Gastrocnemius medialis (tissue), 4 donors: ENCODE measurements at regions not wholly inside any gene's neighbourhood (a gene's known extent, or its start where the extent isn't known, plus 50 kb on each side); places are given as distances from the start of the nearest gene placed in this dataset.
A peak's percentile ranks its signal among the peaks of the same experiment; 100 is the strongest.

Experiments used
- ATAC-seq, 2 donors: fragments of 150-250 bp; one replicate each; pipeline ENCODE4 v1.9.1; 2016
- DNase-seq, 2 donors: peaks; one replicate each; pipeline ENCODE4 v3.0.0-alpha.2; 2019
- H3K27ac ChIP-seq, 4 donors: fragments of 200-600 bp; sonication (generic); 1 replicate in 1 of 4; 2 replicates in 3 of 4; pipeline ENCODE4 v1.5.1; 2016 to 2018; ENCODE audit warnings: mild to moderate bottlenecking in 2 of 4, moderate library complexity in 1 of 4
- H3K27me3 ChIP-seq, 3 donors: fragments of 200-600 bp; sonication (generic) in 2 of 3; 1 replicate in 1 of 3; 2 replicates in 2 of 3; pipeline versions ENCODE4 v1.5.1 to v1.6.0; 2016 to 2019; ENCODE audit warnings: mild to moderate bottlenecking in 1 of 3, moderate library complexity in 1 of 3
- H3K36me3 ChIP-seq, 2 donors: fragments of 200-600 bp; sonication (generic) in 1 of 2; one replicate each; pipeline ENCODE4 v1.5.1; 2017 to 2018
- H3K4me1 ChIP-seq, 2 donors: fragments of 200-600 bp; sonication (generic) in 1 of 2; one replicate each; pipeline ENCODE4 v1.5.1; 2016 to 2017; ENCODE audit warnings: mild to moderate bottlenecking in 2 of 2
- H3K4me3 ChIP-seq, 4 donors: fragments of 200-600 bp; sonication (generic) in 3 of 4; 1 replicate in 1 of 4; 2 replicates in 3 of 4; pipeline ENCODE4 v1.5.1; 2016 to 2019; ENCODE audit warnings: mild to moderate bottlenecking in 2 of 4
- H3K9me3 ChIP-seq, 3 donors: fragments of 200-600 bp; sonication (generic) in 2 of 3; 1 replicate in 1 of 3; 2 replicates in 2 of 3; pipeline ENCODE4 v1.5.1; 2016 to 2019
- POLR2A ChIP-seq, 2 donors: fragments of 450-650 bp; IDR thresholded peaks; one replicate each; pipeline ENCODE4 v1.6.1; 2017; ENCODE audit warnings: antibody characterized with exemption in 2 of 2, mild to moderate bottlenecking in 2 of 2, moderate library complexity in 2 of 2
- in situ Hi-C, 4 donors: fragments of 200-750 bp; cut with MboI; loops; one replicate each; pipeline versions ENCODE4 v1.15.0 to v1.8.0; 2017; ENCODE audit warnings: low sequenced_read_pairs in 4 of 4
- intact Hi-C: fragments of 100-400 bp; cut with DNase I; formaldehyde crosslinking; loops from one replicate; pipeline ENCODE4 v1.15.1; 2023; ENCODE audit warnings: low total_unique reads
- TF ChIP-seq, protein P1 (sequence below), 5 experiments: fragments of 450-650 bp in 3 of 5; fragments of 200-600 bp in 2 of 5; sonication (generic) in 2 of 5; IDR thresholded peaks in 4 of 5; conservative IDR thresholded peaks in 1 of 5; 1 replicate in 4 of 5; 2 replicates in 1 of 5; pipeline ENCODE4 v1.5.1; 2016 to 2019; ENCODE audit warnings: antibody characterized with exemption in 5 of 5, mild to moderate bottlenecking in 3 of 5, moderate library complexity in 3 of 5

GRCh38 chr11:112343368-112344039 is 82.8 kb upstream of the PLET1 start:
- no peaks in the 10 kb centered on the region for H3K27me3 ChIP-seq
- ATAC-seq (peak in 1 of 2 donors; percentile 2), DNase-seq (no peak)
- intact Hi-C loops, result no loop called here
- no peaks in the 10 kb centered on the region for H3K36me3 ChIP-seq
- in situ Hi-C loops, result no loop called here
- no peaks in the 10 kb centered on the region for H3K9me3 ChIP-seq
- TF ChIP-seq, protein P1, sequence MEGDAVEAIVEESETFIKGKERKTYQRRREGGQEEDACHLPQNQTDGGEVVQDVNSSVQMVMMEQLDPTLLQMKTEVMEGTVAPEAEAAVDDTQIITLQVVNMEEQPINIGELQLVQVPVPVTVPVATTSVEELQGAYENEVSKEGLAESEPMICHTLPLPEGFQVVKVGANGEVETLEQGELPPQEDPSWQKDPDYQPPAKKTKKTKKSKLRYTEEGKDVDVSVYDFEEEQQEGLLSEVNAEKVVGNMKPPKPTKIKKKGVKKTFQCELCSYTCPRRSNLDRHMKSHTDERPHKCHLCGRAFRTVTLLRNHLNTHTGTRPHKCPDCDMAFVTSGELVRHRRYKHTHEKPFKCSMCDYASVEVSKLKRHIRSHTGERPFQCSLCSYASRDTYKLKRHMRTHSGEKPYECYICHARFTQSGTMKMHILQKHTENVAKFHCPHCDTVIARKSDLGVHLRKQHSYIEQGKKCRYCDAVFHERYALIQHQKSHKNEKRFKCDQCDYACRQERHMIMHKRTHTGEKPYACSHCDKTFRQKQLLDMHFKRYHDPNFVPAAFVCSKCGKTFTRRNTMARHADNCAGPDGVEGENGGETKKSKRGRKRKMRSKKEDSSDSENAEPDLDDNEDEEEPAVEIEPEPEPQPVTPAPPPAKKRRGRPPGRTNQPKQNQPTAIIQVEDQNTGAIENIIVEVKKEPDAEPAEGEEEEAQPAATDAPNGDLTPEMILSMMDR (IDR thresholded peaks at IDR 0.05 in 4 of 5, conservative IDR thresholded peaks at IDR 0.05 in 1 of 5), result no peak
- TF ChIP-seq POLR2A (IDR thresholded peaks at IDR 0.05), result no peak
- peaks cover 25 to 28% of the 10 kb centered on the region in 2 donors for H3K4me1 ChIP-seq
- peak overlapping the region in 3 of 4 donors; percentile 33 to 80 (median 40) for H3K27ac ChIP-seq
- no peak overlapping the region for H3K4me3 ChIP-seq

- H3K4me1 ChIP-seq, result peaks cover 25 to 28% of the 10 kb centered on the region in 2 donors
- intact Hi-C loops, result no loop called here
- no peak for TF ChIP-seq POLR2A (IDR thresholded peaks at IDR 0.05)
- TF ChIP-seq, protein P1 (IDR thresholded peaks at IDR 0.05 in 4 of 5, conservative IDR thresholded peaks at IDR 0.05 in 1 of 5), result no peak
- in situ Hi-C loops, result no loop called here
- DNase-seq, result no peak
- H3K27me3 ChIP-seq, result no peaks in the 10 kb centered on the region
- ATAC-seq, result peak; percentile 51 to 80
- no peak overlapping the region for H3K4me3 ChIP-seq
- peak overlapping the region in 3 of 4 donors; percentile 33 to 80 (median 40) for H3K27ac ChIP-seq
- H3K36me3 ChIP-seq, result no peaks in the 10 kb centered on the region
- H3K9me3 ChIP-seq, result no peaks in the 10 kb centered on the region
Measured at GRCh38 chr11:112344040-112344413, 83.4 kb upstream of the PLET1 start.

DNA sequence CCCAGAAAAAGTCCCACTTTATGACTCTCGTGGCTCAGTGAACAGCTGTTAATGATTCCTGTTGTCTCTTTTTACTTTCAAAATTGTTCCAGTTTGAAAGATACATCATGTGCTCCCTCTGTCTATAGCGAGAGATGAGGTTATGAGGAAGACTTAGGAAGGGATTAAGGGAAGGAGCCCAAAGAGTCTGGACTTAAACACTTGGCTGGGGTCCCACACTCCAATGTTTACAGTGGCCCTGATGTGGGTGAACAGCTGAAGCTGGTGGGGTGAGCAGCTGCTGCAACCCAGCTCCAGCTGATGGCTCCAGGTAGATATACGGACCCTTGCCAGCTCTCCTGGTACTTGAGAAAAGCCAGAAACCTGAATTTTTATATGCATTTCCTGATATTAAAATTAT is 84.5 kb upstream of the PLET1 start:
- DNase-seq, result no peak
- no peaks in the 10 kb centered on the region for H3K27me3 ChIP-seq
- intact Hi-C loops (no loop called here), in situ Hi-C loops (no loop called here)
- peak in 1 of 2 donors; percentile 17 for ATAC-seq
- no peak overlapping the region for H3K4me3 ChIP-seq
- TF ChIP-seq, protein P1 (IDR thresholded peaks at IDR 0.05 in 4 of 5, conservative IDR thresholded peaks at IDR 0.05 in 1 of 5), result no peak
- no peak for TF ChIP-seq POLR2A (IDR thresholded peaks at IDR 0.05)
- peak overlapping the region in 2 of 4 donors; percentile 13 to 80 for H3K27ac ChIP-seq
- H3K4me1 ChIP-seq, result peaks cover 25 to 28% of the 10 kb centered on the region in 2 donors
- H3K36me3 ChIP-seq, result no peaks in the 10 kb centered on the region
- no peaks in the 10 kb centered on the region for H3K9me3 ChIP-seq

GRCh38 chr11:112345706-112346105 is 85.0 kb upstream of the PLET1 start:
- Histone ChIP-seq H3K36me3 (no peaks in the 10 kb centered on the region), H3K9me3 (no peaks in the 10 kb centered on the region), H3K27ac (no peak overlapping the region), H3K4me1 (peaks cover 25 to 28% of the 10 kb centered on the region in 2 donors), H3K27me3 (no peaks in the 10 kb centered on the region), H3K4me3 (no peak overlapping the region)
- peak in 1 of 2 donors; percentile 21 for ATAC-seq
- in situ Hi-C loops, result no loop called here
- intact Hi-C loops, result no loop called here
- no peak for DNase-seq
- TF ChIP-seq, protein P1 (IDR thresholded peaks at IDR 0.05 in 4 of 5, conservative IDR thresholded peaks at IDR 0.05 in 1 of 5), result no peak
- no peak for TF ChIP-seq POLR2A (IDR thresholded peaks at IDR 0.05)
